ENCODE measurements at regions not wholly inside any gene's neighbourhood (a gene's known extent, or its start where the extent isn't known, plus 50 kb on each side); places are given as distances from the start of the nearest gene placed in this dataset.
"Not testable (repeated sequence)": the region's sequence is repeated elsewhere in the genome, so short reads cannot be mapped to it uniquely, and the experiment has no call there.

DNA sequence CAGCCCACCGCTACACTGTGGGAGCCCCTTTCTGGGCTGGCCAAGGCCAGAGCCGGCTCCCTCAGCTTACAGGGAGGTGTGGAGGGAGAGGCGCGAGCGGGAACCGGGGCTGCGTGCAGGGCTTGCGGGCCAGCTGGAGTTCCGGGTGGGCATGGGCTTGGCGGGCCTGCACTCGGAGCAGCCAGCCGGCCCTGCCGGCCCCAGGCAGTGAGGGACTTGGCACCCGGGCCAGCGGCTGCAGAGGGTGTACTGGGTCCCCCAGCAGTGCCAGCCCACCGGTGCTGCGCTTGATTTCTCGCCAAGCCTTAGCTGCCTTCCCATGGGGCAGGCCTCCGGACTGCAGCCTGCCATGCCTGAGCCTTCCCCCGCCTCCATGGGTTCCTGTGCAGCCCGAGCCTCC, 306.2 kb downstream of the PPP4R3C start:
- DNase-seq (ENCODE audit: low spot score): not testable (repeated sequence)

DNA sequence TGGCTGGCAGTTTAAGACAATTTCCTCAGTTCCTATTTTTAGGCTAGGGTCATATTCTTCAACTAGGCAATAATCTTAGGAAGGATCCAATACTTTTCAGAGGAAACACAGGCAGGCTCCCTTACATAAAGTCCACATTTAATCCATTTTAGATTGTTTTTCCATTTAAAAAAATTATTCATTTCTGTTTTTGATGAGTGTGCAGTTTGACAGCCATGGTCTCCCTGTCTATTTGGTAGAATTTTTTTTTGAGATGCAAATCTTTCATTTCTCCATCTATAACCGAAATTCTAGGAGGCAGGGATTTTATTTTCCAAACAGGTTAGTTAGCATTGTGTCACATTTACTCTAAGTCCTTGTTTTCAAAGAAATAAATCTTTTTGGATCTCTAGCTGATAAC, 326.8 kb downstream of the PPP4R3C start:
- no peak for DNase-seq (ENCODE audit: low spot score)

DNA sequence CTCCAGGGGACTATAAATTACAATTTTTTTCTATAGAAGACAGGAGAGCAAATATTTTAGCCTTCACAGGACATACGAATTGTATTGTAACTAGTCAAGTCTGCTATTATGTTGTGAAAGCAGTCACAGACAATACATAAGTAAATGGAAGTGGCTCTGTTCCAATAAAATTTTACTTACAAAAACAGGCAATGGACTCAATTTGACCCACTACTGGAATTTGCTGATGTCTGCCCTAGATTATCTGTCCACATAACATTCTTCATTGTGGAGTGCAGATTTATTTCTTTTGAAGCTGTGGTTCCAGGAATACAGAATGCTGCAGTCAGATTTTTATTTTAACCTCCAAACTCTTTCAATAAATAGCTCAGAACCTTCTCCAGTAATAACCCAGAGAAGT, 330.3 kb downstream of the PPP4R3C start:
- DNase-seq (ENCODE audit: low spot score): no peak

GRCh38 chrX:27087176-27087575, 376.0 kb downstream of the PPP4R3C start:
- DNase-seq (ENCODE audit: low spot score): not testable (repeated sequence)

- DNase-seq (ENCODE audit: low spot score): no peak
Observed at GRCh38 chrX:27086237-27086636, 376.9 kb downstream of the PPP4R3C start.

DNA sequence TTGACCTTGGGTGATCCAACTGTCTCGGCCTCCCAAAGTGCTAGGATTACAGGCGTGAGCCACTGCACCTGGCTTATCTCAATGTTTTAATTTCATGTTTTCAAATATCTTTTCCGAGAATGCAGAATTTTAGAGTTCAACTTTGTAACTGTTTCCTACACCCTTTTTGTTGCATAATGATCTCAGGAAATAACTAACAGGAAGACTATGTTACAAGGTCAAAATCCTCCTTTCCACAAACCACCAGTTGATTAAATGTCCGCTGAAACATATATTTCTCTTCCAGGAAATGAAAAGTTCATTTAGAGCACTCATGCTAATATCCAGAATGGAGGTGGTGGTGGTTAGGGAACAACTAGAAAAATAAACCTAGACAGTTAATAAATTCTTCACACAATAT, 377.8 kb downstream of the PPP4R3C start:
- no peak for DNase-seq (ENCODE audit: low spot score)

DNA sequence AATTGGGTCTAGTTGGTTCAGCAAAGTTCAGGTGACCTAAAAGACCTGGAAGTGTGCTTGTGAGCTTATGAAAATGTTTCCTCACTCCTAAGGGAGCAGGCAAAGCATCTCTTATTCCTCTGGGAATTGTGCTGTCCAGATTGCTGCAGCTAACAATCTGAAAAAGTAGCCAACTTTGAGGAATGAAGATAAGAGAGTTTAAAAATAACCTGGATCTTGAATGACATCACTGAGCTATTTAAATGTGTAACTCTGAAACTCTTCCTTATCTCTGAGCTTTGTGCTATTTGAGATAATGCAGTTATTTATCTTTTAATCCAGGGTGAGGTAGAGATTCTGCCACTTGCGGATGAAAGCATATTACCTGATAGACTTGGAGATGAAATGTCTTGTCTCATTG, 384.8 kb downstream of the PPP4R3C start:
- no peak for DNase-seq (ENCODE audit: low spot score)

- DNase-seq (ENCODE audit: low spot score): no peak
Observed at GRCh38 chrX:27057883-27058282, 405.3 kb downstream of the PPP4R3C start.

DNA sequence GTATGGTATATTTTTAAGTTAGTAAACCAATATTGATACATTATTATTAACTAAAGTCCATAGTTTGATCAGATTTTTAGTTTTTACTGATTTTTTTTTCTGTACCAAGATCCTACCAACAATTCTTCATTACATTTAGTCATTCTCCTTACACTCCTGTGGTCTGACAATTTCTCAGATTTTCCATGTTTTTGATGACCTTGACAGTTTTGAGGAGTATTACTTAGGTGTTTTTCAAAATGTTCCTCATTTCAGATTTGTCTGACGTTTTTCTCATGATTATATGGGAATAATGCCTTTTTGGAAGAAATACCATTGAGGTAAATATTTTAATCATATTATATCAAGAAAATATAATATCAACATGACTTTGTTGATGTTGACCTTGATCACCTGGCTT, 423.8 kb downstream of the PPP4R3C start:
- no peak for DNase-seq (ENCODE audit: low spot score)

DNA sequence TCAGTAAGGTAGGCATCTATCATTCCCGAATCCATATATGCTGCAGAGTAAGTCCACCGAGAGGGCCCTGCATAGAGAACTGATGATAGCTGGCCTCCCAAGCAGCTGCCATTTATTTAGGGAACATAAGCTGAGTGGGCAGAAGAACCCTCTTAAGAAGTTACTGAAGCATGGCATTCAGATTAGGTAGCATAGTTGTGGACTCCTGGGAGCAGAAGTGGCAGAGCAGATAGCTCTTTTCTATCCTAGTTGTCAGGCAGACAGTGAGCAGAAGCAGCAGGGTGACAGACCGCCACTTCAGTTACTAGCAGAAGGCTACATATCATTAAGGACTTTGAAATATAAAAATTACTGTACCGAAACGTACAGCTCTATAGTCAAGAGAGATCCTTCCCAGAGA, 454.7 kb downstream of the PPP4R3C start:
- DNase-seq (ENCODE audit: low spot score): no peak

DNA sequence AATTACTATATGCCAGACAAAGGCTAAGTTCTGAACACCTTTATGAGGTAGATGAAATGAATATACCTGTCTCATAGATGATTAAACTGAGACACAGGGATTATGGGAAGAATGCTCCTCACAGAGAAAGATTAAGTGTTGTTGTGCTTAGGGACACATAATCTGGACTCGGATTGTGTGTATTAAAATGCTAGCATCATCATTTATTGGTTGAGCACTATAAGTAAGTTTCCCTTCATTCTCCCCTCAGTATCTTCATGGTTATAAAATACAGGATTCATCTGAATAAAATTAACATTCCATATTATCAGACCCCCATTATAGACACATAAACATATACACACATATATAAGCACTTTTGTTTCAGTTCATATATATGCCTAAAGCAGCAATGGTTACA, 463.5 kb downstream of the PPP4R3C start:
- no peak for DNase-seq (ENCODE audit: low spot score)

GRCh38 chrX:26958261-26958660, 504.9 kb downstream of the PPP4R3C start:
- no peak for DNase-seq (ENCODE audit: low spot score)

GRCh38 chrX:26954029-26954428, 509.1 kb downstream of the PPP4R3C start:
- DNase-seq (ENCODE audit: low spot score): no peak

DNA sequence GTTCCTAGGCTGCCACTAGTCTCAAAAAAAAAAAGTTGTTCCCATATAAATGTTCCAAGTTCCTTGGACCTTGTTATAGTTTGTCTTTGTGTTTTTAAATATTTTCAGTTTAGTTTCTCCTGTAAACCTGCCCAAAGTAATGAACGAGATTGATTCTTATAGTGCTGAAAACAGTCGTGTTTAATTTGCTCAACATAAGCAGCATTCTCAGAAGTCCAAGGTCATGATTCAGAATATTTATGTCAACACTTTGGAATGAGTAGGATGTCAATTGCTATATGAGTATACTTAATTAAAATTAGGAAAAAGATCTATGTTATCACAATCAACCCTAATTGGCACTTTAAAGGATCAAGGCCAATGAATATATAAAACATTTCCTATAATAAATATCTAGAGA, 510.9 kb downstream of the PPP4R3C start:
- DNase-seq (ENCODE audit: low spot score): no peak

GRCh38 chrX:26927419-26927818, 535.7 kb downstream of the PPP4R3C start:
- DNase-seq (ENCODE audit: low spot score): no peak

- no peak for DNase-seq (ENCODE audit: low spot score)
Observed at GRCh38 chrX:26925088-26925487, 538.1 kb downstream of the PPP4R3C start.

DNA sequence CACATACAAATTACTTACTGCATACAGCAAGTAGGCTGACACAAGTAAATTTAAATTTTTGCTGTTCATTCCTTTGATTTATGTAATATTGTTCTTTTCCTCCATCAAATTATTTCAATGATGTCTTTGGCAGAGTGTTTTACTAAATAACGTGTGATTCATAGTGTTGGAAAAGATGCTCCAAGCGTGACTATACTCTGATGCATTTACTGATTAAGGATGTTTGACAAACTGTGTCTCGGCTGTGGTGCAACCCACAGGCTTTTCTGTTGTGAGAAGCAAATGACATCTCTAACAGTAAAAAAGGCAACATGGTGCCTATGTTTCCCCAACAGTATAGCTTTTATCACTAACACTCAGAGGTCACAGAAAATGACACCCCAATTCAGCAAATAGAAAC, 540.9 kb downstream of the PPP4R3C start:
- DNase-seq (ENCODE audit: low spot score): no peak

DNA sequence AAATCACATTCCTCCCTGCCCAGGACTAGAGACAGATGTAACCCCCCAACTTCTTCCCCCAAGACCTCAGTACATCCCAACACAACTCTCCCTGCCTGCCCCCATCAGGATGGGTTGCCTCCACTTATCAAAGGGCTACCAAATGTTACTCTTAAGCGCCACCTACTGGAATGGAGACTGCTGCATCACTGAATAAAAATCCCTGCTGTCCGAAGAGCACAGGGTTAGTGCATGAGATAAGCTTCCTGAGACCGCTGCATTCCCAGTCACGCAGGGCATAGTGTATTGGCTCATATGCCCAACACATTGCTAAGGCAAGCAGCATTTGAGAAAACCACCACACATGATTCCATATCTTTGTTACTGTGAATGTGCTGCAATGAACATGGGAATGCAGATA, 544.5 kb downstream of the PPP4R3C start:
- no peak for DNase-seq (ENCODE audit: low spot score)

- DNase-seq (ENCODE audit: low spot score): no peak
Observed at GRCh38 chrX:26916991-26917390, 546.1 kb downstream of the PPP4R3C start.

DNA sequence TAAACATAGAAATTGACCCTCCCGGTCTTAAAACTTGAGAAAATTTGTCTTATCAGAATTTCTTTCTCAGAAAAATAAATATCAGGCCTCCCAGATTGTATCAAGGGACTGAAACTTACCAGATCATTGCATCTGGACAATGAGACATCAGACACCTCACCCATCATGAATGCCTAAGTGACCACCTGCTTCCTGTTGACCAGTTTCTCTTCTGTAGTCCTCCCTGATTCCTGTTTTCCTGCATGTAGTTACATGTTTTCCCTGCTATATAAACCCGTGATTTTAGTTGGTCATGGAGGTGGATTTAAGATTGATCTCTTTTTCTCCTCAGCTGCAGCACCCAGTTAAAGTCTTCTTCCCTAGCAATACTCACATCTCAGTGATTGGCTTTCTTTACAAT, 548.1 kb downstream of the PPP4R3C start:
- DNase-seq (ENCODE audit: low spot score): no peak

DNA sequence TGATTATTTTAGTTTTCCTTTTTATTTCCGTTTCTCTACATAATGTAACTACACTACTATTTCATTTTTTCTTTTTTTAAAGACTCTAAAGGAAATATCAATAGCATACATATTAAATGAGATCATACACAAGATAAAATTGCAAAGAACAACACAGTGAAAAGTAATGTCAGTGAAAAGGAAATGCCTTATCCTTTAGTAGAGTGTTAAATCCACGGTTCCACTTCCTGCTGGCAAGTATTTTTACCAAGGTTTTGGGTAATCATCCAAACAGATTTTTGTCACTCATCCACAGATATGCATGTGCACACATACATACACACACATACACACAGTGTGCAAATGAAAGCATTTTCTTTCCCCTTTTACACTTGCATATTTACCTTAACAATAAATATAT, 548.9 kb downstream of the PPP4R3C start:
- no peak for DNase-seq (ENCODE audit: low spot score)

DNA sequence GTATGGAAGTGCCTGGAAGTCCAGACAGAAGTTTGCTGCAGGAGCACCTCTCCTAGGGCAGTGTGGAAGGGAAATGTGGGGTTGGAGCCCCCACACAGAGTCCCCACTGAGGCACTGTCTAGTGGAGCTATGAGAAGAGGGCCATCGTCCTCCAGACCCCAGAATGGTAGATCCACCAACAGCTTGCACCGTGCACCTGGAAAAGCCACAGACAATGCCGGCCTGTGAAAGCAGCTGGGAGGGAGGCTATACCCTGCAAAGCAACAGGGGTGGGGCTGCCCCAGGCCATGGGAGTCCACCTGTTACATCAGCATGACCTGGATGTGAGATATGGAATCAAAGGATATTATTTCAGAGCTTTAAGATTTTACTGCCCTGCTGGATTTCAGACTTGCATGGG, 551.4 kb downstream of the PPP4R3C start:
- not testable (repeated sequence) for DNase-seq (ENCODE audit: low spot score)

DNA sequence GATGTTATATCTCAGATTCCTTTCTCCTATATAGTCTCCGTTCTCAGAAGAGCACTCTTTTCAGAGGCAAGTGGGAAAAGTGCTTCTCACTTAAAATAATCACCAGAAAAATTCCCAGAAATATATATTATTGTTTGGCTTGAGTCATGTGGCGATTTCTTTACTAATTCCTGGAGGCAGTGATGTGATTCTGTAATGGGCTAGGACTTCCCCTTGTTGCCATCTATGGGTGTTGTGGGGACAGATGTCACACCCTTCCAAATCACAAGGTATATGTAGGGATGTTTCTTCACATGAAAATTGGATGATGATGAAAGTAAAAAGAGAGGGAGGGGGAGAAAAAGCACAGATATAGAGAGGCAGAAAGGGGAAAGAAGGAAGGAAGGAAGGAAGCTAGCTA, 553.4 kb downstream of the PPP4R3C start:
- DNase-seq (ENCODE audit: low spot score): no peak

- no peak for DNase-seq (ENCODE audit: low spot score)
Observed at GRCh38 chrX:26908218-26908617, 554.9 kb downstream of the PPP4R3C start.

DNA sequence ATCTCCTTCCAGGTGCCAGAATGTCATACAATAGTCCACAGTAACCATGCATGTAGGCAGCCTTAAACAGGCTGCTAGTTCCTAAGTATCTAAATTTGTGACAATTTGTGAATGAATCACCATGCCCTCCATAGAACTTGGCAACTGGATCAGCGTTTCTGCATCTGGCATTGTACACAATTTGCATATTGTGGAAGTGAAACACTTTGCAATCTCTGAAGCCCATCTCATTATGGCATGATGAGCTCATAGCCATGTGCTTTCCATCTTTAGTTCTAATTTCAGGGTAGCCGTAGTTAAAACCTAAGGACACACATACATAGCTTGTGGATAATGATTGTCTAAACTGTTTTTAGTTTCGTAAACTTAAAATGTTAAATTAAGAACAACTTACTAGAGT, 573.6 kb downstream of the PPP4R3C start:
- DNase-seq (ENCODE audit: low spot score): no peak
